Myocyte (in vitro differentiated cells): ENCODE measurements at regions not wholly inside any gene's neighbourhood (a gene's known extent, or its start where the extent isn't known, plus 50 kb on each side); places are given as distances from the start of the nearest gene placed in this dataset.
"Not testable (repeated sequence)": the region's sequence is repeated elsewhere in the genome, so short reads cannot be mapped to it uniquely, and the experiment has no call there.

ENCODE experiments used
- DNase-seq: peaks from one replicate; pipeline ENCODE4 v3.0.0-alpha.2; 2012; ENCODE audit warnings: low read depth

DNA sequence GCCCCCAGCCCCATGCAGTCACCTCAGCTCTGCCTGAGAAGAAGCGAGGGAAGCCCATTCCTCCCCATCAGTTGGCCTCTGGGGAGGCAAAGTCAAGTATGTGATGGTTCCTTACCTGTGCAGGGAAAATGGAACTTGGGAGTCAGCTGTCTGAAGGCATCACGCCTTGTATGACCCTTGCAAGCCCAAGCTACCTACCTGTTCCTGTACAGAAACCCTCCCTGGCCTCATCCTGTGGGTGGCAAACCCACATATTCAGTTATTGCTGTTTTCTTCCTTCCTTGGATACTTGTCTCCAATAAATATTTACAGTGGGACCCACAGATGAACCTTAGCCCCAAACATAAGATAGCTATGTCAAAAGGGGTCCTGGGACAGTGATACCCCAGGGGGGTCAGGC is 92.2 kb upstream of the MLN start:
- no peak for DNase-seq

DNA sequence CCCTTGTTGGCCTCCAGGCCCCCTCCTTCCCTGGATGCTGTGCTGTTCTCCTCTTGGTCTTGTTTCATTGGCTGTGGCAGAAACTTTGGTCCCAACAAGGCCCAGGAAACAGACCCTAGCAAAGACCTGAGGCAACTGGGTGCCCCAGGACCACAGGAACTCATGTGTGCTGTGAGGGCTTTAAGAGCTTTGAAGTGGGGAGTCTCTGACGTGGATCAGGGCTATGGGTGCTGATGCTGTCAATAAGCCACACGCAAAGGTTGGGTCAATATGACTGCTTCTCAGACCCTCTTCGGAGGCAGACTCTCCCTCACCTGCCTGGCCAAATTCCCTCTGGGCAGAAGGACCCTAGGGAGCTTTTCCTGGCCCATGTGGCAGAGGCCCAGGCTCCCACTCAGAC is 91.5 kb upstream of the MLN start:
- DNase-seq = no peak

DNA sequence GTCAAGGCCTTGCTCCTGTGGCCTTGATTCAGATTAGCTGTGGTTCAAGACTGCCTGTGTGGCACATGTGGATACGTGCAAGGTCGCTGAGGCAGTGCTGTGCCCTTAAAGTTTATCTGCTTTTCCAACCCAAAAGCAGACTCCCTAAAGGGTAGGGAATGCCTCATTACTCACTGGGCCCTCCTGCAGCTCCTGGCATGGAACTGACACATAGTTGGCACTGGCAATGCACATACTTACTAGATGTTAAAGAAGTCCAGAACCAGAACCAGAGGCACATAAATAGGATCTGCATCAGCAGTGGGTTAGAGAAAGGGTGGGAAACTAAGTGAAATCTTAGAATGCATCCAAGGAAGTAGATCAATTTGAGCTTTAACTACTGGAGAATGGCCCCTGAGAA is 90.6 kb upstream of the MLN start:
- DNase-seq = no peak

DNA sequence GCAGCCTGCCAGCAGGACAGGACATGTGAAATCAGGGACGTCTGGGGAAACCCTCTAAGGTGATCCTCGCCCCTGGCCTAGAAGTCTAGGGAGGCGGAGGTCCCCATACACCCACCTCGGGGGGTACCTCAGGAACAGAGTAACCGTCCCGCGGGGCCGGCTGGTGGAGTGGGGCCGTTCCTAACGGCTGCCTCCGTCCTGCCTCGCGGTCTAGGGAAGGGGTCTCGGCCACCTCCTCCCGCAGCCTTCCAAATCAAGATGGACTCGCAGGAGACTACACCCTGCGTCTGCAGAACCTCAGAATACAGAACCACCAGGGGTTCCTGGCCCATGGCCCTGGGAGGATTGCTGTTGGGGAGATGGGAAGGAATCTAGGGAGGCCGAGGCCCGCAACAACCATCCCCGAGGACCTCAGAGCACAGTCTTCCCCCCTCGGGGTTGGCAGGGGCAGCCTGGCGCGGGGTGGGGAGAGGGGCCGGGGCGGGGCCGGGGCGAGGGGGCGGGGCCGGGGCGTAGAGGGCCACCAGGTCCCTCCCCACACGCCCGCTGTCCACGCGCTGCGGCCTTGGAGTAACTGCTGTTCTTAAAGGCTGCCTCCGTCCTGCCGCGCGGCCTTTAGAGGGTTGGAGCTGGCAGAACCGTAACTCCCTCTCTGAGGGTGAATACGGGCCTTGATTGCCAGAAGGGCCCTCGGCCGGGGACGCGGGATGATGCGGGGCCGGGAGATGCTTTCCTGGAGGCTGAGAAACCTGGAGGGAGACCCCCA is 89.0 kb upstream of the MLN start:
- DNase-seq = no peak

DNA sequence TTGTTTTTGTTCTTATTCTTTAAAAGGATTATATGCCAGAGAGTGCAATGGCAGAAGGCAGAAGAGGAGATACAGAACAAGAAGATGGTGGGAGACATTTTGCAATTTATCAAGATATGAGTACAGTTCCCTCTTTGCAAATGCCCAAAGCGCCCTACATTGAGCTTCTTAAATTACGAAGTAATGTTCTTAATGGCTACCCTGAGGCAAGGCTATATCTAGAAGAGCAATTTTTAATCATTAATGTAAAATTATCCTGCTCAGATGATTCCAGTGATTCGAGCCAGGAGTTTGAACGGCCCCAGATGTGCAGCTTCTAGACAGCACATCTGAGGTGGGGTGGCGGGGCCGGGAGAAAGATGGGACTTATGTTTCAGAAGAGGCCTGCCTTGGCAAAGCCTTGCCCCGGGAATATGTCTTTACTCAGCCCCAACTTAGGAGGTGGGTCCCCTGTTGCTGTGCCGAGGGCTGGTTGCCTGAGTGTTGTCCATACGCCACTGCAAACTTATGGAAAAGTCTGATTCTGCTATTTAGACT is 84.9 kb upstream of the MLN start:
- no peak for DNase-seq

DNA sequence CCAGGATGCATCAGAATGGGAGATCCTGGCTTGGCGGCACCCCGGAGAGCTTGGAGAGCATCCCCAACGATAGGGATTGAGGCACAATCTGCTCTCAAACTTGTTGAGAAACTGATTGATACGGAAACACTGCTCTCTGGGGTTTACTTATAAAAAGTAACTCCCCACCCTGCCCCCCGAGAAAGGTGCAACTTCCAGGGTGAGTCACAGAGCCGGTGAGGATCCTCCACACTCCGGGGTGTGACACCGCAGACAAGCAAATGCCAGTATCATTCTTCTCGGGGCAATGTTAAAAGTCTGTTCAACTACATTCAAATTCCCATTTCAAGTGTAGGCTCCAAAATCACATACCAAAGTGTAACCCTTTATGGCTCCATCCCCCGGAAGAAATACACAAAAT is 84.4 kb upstream of the MLN start:
- no peak for DNase-seq

DNA sequence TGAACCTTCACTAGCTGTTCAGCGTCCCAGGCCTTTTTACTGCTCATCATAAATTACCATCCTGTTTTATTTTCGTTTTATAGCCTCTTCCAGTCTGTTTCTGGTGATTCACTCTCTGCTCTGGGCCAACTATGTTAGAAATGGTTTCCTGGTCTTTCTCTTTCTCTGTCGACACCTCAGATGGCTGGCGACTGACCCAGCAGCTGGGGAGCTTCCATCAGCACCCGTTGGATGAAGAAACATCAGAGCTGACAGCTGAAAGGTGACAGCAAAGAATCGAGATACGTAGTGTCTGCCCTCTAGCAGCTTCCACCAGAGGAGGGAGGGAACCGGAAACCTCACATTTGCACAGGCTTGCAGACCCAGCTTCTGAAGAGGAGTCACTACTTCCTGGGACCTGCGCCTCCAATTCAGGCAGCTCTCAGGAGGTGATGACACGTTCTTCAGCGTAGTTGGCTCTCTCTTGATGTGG is 82.9 kb upstream of the MLN start:
- DNase-seq = peak; percentile 54

DNA sequence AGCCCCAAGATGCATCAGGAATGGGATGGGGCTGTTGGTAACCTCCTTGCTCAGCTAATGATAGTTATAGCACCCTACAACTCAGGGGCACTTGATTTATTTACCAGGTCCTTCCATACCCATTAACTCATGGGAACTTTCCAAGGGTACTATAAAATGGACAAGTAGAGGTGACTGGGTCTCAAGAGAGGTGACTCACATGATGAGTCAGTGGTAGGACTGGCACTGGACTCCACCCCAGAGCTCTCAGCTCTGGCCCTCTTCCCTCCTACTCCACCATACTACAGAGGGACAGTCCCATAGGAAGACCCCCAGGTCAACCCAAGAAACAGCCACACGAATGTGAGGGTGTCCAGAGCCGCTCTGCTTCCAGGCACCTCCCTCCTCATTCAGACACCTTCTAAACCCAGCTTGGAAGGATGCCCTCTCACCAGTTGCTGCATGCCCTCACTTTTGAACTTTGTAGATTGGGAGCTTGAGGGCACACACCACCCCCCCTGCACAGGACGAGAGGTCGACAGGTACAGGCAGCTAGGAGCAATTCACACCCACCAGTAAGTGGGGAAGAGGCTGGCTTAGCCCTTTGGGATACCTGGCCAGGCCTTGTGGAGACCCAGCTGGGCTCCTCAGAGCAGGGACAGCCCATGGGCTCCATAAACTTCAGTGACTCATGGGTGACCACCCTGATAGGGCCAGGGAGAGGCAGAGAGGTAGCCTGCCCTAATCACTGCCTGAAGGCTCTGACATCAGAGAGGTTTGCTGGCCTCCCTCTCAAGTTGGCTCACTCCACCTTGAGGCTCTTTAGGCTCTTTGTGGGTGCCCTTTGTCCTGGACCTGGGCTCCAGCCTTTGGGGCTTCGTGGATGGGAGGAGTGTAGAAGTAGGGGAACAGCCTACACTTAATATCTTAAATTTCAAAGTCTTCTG is 81.6 kb upstream of the MLN start:
- no peak for DNase-seq

DNA sequence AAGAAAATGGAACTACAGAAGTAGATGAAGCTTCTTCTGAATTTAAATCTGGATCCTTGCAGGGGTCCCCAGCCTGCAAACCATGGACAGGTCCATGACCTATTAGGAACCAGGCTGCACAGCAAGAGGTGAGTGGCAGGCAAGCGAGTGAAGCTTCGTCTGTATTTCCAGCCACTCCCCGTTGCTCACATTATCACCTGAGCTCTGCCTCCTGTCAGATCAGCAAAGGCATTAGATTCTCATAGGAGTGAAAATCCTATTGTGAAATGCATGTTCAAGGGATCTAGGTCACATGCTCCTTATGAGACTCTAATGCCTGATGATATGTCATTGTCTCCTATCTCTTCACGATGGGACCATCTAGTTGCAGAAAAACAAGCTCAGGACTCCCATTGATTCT is 79.8 kb upstream of the MLN start:
- DNase-seq = not testable (repeated sequence)

DNA sequence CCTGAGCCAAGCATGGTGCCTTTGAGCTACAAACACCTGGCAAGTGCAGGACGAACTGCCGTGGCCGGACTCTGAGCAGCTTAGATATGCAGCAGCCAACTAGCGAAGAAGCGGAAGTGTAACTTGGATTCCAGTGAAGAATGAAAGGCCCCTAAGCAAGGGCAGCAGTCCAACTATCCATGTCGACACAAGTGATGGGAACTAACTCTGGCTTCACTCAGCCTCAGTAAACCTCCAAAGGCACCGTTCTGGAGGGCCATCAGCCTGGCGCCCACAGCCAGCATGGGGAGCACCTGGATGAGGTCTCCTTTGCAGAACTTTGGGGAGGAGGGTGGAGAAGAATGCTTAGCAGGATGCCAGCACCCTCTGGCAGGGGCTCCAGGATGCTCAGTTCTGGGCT is 78.4 kb upstream of the MLN start:
- no peak for DNase-seq

DNA sequence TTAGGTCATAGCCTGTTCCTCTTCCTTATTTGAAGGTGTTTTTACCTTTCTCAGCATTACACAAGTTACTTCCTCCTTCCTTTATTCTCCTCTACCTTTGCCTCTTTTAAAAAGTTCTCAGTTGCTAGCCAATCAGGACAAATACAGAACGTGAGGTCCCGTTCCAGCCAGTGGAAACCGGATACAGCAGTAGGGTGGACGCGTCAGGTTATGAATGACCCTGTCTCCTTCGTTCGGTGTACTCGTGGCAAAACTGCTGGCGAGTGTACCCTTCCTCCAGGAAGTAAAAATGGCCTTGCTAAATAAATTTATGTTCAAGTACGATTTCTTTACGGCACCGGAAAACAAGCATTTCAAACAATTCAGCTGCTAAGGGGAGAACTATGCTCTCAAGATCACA is 77.0 kb upstream of the MLN start:
- no peak for DNase-seq

DNA sequence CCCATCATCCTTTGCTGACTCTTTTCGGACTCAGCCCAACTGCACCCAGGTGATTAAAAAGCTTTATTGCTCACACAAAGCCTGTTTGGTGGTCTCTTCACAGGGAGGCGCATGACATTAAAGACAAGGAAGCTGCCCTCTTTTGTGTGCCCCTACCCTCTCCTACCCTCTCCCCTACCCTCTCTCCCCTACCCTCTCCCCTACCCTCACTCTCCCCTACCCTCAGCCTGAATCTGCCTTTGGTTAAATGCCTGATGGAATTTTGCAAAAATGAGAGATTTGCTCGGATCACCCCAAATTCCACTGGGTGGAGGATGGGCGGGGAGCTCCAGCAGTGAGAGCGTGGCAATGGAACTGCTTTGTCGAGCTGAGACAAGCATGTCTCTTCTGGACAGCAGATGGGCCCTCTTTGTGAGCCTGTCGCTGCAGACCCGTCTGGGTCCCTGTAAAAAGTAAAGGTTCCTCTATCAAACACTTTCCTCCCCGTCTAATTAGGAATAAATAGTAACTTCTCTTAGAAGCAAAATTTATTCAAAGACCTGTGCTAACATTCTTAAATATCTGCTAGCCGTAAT is 76.4 kb upstream of the MLN start:
- DNase-seq = no peak

DNA sequence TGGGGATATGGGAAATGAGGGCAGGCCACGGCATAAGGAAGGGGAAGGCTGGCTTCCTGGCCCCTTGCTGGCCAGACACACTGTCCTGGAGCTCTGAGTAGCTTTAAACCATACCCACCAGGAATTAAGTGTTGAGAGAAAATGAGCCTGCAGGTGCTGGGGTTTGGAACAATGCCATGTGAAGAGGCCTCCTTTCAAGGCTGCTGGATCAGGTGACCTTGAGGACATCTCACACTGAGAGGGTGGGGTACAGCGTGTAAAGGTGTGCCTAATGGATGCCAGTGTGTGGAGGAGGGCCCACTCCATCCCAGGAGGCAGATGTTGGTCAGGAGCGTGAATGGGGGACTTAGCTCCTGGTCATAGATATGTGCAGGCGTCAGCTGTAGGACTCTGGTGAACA is 74.8 kb upstream of the MLN start:
- no peak for DNase-seq

DNA sequence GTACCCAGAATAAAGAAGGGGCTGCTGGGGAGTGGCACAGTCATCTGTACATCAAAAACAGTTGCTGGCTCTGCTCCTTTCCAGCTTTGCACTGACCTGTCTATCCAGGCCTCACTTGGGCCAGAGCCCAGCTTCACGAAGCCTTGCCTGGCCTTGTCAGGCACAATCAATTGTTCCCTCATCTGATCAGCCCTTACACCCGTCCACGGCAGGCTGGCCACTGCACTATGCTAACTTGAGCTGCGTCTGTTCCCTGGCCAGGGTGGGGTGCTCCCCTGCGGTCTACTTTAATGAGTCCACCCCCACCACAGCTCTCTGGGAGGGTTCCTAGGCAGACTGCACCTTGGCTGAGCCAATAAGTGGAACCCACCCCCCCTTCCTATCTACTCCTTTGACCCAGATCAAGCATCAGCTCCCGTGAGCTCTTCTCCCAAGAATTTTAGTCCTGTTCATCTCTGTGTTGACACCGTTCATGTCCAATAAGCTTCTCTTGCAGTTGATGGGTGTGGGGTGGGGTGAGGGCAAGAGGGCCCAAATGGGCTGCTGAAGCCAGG is 74.3 kb upstream of the MLN start:
- no peak for DNase-seq

DNA sequence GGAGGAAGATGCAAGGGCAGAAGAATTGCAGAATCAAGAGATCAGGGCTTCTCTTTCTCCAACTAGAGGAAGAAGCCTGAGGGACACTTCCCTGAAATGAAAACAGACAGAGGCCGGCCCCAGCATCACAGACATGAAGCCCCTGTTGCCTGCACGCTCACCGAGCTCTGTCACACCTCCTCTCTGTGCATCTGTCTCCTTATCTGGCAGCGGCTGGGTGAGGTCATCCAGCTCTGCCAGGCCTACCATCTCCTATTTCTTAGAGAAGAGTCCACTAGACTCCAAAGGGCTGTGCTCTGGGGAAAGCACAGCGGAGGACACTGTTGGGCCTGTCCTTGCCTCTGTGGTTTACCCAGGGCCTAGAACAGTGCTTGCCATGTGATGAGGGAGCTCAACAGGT is 71.9 kb upstream of the MLN start:
- peak; percentile 44 for DNase-seq

DNA sequence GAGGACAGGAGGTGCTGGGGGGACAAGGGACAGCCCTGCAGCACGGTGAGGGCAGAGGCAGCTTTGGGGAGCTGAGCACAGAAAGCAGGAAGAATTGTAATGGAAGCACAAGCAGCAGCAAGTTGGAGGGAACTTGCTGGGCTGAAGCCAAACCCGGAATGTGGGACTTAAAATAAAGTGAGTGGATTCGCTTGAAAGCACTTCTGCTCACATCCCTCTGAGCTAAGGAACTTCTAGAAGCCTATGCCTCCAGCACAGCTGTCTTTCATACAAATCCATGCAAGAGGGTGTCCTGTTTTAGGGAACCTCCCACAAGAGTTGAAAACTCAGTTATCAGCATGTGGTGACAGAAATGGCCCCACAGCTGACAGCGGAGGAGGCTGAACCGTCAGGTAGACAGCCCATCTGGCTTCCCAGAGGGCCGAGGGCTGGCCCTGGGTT is 71.4 kb upstream of the MLN start:
- DNase-seq = no peak

DNA sequence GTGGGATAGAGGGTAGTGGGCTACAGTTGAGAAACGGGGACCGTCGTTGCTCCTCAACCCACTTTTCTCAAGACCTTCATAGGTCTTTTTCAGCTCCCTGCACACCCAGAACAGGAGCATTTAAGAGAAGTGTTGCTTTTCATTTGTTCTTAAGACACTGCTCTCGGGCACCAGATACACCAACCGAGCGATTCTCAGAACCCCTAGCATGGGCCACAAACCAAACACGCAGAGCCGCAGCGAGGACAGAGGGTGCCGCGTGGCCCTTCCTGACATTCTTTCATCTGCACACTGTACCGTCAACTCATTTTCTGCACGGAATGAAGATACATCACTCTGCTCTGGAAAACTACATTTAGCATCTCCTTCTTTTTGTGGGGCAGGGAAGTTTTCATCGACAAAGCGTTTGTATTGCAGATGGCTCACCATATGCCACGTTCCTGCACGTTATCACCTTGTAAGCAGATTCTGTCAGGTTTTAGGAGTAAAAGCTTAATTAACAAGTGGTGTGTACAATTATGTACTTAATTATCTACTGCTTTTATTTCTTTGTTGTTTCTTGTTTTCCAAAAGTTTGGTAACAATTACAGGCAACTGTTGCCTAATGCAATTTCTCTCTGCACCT is 70.4 kb upstream of the MLN start:
- DNase-seq = no peak

DNA sequence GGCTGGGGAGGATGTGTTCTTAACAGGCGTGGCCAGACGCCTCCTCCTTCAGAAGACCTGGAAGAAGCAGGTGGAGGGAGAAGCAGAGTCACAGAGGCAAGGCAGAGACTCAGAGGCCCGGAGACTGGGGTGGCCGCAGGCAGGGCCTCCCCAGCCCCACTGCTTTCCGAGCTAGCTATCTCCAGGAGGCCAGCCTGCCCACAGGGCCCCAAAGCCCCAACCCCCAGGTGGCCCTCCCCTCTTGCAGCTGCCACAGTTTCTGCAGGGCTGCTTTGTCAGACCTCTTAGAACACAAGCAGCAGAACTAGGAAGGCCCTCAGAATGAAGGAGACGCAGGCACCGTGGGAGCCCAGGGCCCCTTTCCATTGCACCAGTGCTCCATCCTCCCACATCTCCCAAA is 69.0 kb upstream of the MLN start:
- no peak for DNase-seq

DNA sequence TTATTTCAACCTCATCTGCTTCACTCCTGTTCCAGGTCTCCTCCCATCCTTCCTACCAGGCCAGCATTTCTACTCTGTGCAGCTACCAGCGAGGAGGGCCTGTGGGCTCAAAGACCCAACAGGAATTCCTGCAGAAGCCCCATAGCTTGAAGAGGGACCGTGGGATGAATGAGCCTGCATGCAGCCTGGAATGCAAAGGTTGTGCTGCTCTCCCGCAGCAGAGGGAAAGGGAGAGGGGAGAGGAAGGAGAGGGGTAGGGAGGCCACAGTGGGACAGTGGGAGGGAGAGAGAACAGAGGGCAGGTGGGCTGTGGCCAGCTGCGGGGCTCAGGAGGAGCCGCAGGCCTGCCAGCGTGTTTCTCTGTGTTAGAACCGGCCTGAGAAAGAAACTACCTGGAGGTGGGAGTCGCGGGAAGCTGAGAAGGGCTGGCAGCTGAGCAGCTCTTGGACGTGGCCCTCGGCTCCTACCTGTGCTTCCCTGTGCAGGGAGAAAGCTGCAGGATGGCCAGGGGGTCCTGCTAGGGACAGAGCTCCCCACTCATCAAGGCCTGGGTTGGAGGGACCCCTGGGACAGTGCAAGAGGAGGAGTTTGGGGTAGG is 66.1 kb upstream of the MLN start:
- DNase-seq = no peak

DNA sequence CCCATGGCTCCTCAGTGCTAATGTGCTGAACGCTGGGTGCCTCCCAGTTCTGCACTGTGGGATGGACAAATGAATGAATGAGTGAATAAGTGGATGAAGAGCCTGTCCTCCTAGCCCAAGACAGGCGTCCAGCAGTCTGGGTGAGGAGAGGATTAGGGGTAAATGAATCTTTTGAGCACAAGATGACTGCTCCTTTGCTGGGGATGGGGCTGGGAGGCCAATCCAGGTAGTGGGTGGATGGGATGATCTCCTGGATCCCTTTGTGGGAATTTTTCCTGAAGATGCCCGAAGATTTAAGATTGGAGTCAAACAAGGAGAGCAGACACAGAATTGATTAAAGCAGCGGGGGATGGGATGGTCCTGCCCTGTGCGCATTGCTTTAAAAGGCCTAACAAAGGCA is 65.3 kb upstream of the MLN start:
- DNase-seq = no peak

DNA sequence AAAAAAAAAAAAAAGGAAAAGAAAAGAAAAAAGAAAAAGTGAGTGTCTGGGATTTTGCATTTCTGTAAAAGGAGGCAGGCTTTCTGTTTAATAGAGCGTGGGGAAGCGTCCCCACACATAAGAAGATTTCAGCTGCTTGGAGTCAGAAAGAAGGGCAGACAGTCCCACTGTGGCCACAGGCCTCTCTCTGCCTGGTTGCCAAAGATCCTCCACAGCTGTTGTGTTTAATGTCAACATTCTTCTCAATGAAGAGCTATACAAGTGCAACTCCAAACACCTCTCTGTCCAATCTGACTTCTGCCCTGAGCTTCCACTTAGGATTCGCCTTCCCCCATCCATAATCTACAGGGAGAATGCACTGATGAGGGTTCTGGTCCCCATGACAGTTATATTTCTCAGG is 64.3 kb upstream of the MLN start:
- peak; percentile 59 for DNase-seq
